GM19043 (cell line): ENCODE measurements at regions not wholly inside any gene's neighbourhood (a gene's known extent, or its start where the extent isn't known, plus 50 kb on each side); places are given as distances from the start of the nearest gene placed in this dataset.
"Not testable (repeated sequence)": the region's sequence is repeated elsewhere in the genome, so short reads cannot be mapped to it uniquely, and the experiment has no call there.

Source experiments
- ATAC-seq: cut with Tn5 transposase; IDR thresholded peaks from one replicate; pipeline ENCODE4 v1.9.1; 2021; ENCODE audit warnings: low read depth; ENCODE audit not compliant: unreplicated experiment

- ATAC-seq = no peak
Observed at GRCh38 chr14:98219638-98220037, 1052.4 kb downstream of the BCL11B start.

- ATAC-seq = no peak
Observed at GRCh38 chr14:98223106-98223505, 1048.9 kb downstream of the BCL11B start.

GRCh38 chr14:98223710-98224109, 1048.3 kb downstream of the BCL11B start:
- not testable (repeated sequence) for ATAC-seq

GRCh38 chr14:98226411-98226810, 1045.6 kb downstream of the BCL11B start:
- ATAC-seq = no peak

- ATAC-seq = no peak
Observed at GRCh38 chr14:98227000-98227726, 1044.8 kb downstream of the BCL11B start.

GRCh38 chr14:98227727-98228111, 1044.3 kb downstream of the BCL11B start:
- ATAC-seq = no peak

GRCh38 chr14:98229656-98230366, 1042.2 kb downstream of the BCL11B start:
- ATAC-seq = no peak

- no peak for ATAC-seq
Observed at GRCh38 chr14:98230411-98230810, 1041.6 kb downstream of the BCL11B start.

GRCh38 chr14:98231210-98231609, 1040.8 kb downstream of the BCL11B start:
- no peak for ATAC-seq

- no peak for ATAC-seq
Observed at GRCh38 chr14:98233656-98234055, 1038.3 kb downstream of the BCL11B start.

GRCh38 chr14:98234208-98234607, 1037.8 kb downstream of the BCL11B start:
- ATAC-seq = no peak

GRCh38 chr14:98236314-98236713, 1035.7 kb downstream of the BCL11B start:
- ATAC-seq = no peak

- ATAC-seq = no peak
Observed at GRCh38 chr14:98237939-98238338, 1034.1 kb downstream of the BCL11B start.

GRCh38 chr14:98240376-98240775, 1031.6 kb downstream of the BCL11B start:
- no peak for ATAC-seq

GRCh38 chr14:98242903-98243302, 1029.1 kb downstream of the BCL11B start:
- ATAC-seq = no peak

- no peak for ATAC-seq
Observed at GRCh38 chr14:98243332-98243731, 1028.7 kb downstream of the BCL11B start.

- ATAC-seq = no peak
Observed at GRCh38 chr14:98244162-98244948, 1027.6 kb downstream of the BCL11B start.

GRCh38 chr14:98244966-98245569, 1026.9 kb downstream of the BCL11B start:
- no peak for ATAC-seq

GRCh38 chr14:98249057-98249456, 1022.9 kb downstream of the BCL11B start:
- ATAC-seq = no peak

GRCh38 chr14:98249476-98249875, 1022.5 kb downstream of the BCL11B start:
- no peak for ATAC-seq

GRCh38 chr14:98252820-98253219, 1019.2 kb downstream of the BCL11B start:
- no peak for ATAC-seq
